HG03108 (cell line): ENCODE measurements at regions not wholly inside any gene's neighbourhood (a gene's known extent, or its start where the extent isn't known, plus 50 kb on each side); places are given as distances from the start of the nearest gene placed in this dataset.
"Not testable (repeated sequence)": the region's sequence is repeated elsewhere in the genome, so short reads cannot be mapped to it uniquely, and the experiment has no call there.

Experiments
- ATAC-seq: cut with Tn5 transposase; IDR thresholded peaks from one replicate; pipeline ENCODE4 v1.9.1; 2021; ENCODE audit warnings: moderate library complexity; ENCODE audit not compliant: unreplicated experiment

DNA sequence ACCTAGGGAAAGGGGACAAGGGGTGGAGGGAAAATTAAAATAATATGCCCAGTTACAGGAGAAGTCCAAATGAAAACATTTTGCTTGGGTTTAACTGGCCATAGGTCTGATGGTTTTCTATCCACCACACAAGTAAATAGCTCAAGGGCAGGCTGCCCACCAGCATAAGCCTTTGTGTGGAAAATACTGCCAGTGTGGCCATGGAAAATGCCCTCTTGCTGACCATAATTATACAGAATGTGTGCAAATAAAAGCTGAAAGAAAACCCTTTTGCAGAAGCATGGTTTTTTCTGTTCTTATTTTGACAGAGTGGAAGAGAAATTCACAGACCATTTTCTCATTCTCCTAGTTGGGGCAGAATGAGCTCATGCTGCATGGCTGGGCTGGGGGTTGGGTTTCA lies 111.3 kb upstream of the SIX2 start:
- no peak for ATAC-seq

DNA sequence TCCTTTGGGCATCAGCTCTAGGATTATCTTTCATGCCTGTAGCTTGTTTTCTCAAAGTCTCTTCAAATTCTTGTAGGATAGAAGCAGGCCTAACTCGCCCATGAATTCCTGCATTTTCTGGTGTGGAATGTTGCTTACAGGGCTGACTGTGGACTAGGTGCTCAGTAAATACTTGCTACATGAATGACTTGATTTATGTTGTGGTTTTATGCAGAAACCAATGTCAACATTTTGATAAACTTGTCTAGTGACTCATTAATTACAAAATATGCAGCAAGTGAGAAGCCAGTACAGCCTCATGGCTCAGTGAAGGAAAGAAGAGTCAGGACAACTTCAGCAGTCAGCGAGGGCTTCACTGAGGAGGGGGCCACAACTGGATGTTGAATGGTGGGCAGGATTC lies 110.6 kb upstream of the SIX2 start:
- ATAC-seq, result no peak

DNA sequence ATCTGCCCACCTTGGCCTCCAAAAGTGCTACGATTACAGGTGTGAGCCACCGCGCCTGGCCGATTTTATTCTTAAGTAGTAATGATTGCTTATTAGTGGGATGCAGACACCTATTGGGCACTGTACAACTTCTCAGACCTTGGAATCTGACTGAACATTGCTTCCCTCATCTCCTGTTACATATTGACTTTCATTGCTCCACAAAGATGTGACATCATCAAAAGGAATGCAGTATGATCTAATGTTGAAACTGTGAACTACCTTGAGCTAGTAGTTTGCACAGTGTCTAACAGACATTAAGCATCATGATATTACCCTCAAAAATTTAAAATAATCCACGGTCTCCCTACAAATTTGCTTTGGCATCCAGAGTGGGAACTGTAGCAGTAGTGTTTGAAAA lies 109.8 kb upstream of the SIX2 start:
- no peak for ATAC-seq

DNA sequence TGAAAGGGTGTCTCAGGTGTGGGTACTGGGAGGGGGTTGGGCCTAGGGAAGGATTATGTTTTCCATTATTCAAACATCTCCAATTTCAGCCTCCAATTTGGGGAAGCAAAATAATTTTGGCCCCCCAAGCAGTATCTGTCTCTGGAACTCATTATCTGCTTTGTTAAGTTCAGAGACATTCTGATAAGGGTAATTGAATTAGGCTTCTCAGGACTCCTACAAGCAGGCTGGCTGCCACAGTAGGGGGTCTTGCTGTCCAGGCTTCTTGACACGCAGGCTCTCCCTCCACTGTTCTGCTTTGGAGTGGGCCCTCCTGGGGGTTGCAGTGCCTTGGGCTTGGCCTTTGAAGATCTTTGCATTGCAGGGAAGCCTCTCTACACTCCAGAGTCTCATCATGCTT lies 108.1 kb upstream of the SIX2 start:
- ATAC-seq, result no peak

DNA sequence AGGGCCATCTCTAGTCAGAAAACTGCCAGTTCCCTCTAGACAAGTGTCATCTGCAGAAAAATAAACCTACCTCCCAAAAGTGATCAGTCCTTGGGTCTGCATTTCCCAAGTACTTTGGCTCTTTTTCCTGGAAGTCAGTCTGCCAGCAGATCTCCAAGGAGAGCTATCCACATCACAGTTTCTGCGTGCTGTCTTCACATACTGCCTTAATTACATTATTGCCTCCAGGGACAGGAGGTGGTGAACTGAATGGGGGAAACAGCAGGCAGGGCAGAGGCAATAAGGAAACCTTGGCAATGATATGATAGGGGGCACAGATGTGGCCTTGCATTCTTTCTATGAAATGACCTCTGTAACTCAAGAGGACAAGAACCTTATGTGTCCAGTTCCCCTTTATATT lies 105.9 kb upstream of the SIX2 start:
- ATAC-seq, result no peak

DNA sequence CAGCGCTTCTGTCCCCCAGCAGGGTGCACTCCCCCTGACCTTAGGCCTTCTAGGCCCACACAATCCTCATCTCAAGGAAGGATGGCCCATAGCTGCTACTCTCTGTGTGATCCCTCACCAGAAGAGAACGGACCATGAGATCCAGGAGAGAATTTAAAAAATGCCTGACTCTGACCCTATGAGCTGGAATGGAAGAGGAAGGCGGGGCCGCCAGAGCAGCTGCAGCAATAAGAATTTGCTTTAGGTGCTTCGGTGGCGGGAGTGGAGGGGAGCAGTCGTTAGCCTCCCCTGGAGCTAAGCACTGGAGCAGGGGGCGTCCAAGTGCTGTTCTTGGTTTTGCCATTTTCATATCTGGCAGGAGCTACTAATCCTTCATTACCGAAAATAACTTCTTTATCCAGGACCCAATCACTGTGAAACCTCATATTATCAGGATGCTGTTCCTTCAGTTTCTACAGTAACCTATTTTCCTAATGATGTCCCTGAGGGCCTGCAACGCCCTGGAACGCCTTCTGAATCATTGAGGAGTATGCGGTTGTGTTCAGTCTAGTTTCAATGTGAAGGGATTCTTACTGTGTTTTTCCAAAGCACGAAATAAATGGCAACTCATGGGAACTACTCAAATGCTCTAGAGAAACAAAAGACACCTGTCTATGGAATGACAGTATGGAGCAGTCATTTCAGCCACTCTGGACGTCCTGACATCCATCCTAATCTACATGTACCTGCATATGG lies 105.1 kb upstream of the SIX2 start:
- ATAC-seq, result no peak

DNA sequence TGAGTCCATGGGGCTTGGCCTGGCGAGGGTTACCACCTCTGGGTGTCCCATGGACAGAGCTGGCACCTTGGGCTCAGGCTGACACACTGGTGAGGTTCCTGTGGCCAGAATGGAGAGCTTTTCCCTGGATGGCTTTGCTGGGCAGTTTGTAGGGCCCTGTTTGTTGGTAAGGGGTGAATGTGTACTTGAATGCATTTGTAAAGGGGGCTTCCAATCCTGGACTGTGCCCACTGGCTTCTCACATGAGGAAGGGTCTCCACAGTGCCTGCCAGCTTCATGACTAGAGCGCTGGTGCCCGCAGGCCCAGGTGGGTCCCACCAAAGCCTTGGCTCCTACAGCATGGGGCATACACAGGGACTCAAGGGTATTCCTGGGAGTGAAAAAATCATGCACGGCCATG lies 103.5 kb upstream of the SIX2 start:
- no peak for ATAC-seq

DNA sequence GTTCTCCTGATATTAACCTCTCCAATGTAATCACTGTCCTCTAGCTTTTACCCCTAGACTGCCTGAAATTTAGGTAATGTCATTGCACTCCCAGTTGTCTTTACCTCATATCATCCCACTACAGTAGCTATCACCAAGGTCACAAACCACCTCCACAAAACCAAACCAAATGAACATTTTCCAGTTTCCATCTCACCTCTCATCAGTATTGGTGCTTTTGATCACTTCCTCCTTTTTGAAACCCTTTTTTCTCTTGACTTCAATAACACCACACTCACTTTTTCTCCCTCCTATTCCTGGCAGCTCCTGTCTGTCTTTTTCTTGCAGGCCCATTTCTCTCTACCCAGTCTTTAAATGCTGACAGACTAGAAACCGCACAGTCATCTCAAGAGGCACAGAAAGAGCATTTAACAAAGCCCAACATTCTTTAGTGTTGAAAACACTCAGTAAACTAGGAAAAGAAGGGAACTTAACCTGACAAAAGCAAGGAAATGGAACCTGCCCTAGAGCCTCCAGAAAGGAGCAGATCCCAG lies 95.9 kb upstream of the SIX2 start:
- ATAC-seq, result no peak

DNA sequence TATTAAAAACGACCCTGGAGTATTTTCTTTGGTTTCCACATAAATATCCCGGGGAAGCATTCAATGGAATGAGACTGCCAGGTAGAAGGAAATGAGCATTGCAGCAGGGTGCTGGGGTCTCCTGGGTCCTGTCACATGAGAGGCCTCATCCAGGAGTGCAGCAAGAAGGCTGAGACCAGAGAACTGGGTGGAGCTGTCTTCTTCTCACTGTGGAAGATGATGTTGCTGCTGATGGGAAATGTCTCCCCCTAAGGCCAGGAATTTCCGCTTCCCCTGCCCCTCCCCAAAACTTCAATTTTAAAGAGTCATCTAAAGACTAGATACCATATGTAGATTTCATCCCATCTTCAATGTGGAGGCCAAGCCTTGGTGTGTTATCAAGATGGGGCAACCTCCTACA lies 95.2 kb upstream of the SIX2 start:
- ATAC-seq, result no peak

DNA sequence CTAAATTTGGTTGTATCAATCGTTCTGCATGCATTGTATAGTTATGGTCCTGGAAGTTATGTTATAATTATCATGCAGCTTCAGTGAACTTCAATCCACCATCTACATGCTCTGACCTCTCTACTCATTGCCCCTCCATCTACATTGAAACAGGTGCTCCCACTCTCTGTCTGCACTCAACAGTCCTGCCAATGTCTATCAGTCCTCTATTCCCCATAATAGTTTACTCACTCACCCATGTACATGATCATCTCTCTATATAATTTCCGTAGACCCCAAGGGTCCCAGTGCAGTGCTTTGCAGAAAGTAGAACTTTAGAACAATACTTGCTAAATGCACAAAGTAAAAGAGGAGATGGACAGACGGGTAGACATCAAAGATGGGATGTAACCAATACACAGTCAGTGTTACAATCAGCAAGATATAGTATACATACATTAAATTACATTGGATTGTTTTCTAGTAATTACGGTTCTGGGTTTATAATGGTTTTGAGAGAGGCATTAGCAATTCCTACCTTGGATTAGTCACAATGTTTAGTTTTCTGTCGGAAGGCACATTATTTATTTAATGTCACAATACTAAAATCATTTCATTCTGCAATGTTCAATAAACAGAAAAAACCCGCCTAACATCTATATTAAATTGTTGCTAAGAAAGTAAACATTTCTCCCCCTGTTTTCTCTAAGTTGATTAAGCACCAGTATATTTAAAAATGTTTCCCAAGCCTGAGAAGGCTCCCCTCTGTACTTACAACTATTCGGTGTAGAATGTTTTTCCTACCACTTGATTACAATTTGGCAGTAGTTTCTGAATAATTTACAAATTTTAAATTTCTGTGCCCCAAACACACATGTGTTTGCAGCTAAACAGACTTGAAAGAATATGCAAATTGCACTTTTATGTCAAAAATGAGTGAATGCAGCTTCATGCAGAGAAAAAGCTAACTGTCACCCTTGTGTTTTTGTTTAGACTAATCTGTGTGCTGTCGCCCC lies 94.4 kb upstream of the SIX2 start:
- no peak for ATAC-seq

DNA sequence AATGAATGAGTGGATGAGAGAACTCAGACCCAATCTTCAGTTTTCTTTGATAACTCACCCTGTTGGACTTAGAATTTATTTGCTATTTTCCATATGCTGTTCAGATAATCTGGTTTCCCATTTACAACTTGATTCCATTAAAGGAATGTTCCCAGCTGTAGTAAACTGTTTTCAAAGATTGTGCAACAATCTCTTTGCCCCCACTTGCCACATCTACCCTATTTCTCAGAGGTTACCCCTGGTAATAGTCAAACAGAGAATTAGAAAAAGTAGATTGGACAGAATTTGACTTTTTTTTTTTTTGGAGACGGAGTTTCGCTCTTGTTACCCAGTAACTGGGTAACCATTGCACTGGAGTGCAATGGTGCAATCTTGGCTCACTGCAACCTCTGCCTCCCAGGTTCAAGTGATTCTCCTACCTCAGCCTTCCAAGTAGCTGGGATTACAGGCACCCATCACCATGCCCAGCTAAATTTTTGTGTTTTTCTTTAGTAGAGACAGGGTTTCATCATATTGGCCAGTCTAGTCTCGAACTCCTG lies 93.4 kb upstream of the SIX2 start:
- no peak for ATAC-seq

DNA sequence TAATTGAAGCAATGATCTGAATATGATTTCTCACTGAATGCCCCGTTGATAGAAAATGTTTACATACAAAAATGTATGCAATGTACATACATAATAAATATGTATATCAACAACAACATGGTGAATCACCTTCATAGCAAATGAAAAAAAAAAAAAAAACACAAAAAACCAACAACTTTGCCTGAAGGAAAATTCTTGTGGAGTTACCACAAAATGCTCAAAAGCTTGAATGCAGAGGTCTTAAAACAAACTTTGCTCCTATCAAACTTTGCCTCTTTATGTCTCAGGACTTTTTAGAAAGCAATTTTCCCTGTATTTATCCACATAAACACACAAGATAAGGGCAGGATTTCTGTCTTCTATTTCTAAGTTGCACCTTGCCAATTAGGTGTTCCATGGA lies 92.9 kb upstream of the SIX2 start:
- ATAC-seq, result no peak

DNA sequence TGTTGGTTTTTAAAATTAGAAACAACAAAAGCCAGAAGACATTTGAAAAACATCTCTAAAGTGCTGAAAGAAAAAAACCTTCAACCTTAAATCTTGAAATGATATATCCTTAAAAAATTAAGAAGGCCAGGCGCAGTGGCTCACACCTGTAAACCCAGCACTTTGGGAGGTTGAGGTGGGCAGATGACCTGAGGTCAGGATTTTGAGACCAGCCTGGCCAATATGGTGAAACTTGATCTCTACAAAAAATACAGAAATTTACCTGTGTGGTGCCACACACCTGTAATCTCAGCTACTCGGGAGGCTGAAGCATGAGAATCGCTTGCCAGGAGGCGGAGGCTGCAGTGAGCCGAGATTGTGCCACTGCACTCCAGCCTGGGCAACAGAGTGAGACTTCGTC lies 87.7 kb upstream of the SIX2 start:
- no peak for ATAC-seq

DNA sequence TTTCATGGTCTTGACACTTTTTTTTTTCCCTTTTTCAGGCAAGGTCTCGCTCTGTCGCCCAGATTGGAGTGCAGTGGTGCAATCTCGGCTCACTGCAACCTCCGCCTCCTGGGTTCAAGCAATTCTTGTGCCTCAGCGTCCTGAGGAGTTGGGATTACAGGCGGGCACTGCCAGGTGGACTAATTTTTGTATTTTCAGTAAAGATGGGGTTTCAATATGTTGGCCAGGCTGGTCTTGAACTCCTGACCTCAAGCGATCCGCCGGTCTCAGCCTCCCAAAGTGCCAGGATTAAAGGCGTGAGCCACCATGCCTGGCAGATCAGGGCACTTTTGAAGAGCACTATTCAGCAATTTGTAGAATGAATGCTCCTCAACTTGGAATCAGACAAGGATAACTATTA lies 86.8 kb upstream of the SIX2 start:
- ATAC-seq, result not testable (repeated sequence)

DNA sequence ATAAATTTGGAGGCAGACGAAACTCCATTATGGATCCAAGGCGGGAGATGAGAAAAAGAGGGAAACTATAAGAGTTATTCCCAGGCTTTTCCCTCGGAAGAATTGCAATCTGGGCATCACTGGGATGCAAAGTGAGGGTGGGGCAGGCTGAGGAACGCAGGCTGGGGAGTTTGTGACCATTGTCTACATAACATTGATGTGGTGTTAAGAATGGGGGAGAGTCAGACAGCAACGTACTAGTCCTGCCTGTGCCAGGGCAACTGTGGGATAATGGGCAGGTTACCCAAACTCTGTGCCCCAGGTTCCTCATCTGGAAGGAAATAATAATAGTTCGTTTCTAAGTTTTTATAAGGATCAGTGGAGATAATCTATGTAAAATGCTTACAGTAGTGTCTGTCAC lies 84.4 kb upstream of the SIX2 start:
- no peak for ATAC-seq

DNA sequence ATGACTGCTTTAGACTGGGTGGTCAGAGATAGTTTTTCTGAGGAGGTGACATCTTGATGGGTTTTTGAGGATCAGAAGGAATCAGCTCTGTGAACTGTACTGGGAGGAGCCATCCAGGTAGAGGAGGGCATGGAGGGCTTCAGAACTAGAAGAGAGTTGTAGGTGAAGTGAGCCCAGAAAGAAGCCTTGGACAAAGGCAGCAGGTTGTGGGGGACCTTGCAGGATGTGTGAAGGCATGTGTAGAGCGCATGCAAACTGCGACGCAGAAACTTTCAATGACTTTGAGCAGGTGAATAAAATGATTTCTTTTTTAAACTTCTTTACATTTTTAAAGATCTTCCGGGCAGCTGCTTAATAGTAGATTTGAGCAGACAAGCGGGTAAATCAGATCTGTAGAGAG lies 83.9 kb upstream of the SIX2 start:
- ATAC-seq, result no peak

DNA sequence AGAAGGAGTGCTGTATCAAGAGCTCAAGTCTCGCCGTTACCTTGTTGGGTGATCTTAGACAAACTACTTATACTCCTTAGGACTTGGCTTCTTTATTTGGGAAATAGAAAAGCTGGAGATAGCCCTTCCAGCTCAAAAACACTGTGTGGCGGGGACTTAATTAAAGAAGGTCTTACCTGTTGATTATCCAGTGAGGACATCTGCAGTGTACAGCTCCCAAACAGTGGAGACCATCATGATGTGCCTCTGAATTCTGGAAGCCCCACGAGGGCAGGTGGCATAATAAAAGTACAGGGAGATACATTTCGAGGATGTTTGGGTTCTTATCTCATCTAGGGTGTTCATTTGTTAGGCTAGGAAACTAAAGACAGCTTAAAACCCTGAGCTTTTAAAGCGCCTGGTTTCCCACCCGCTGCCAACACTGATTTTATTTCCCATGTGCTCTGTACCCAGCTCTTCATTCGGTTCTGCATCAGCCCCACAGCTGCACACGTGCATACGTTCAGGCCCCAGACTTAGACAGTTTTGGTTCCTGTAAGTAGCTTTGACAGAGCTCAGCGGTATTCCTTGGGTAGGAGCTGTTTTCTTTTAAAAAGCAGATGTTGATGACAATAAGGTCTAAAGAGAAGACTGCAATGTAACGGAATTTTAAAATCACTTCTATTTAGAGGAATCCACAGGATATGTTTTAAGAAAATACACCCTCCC lies 80.5 kb upstream of the SIX2 start:
- ATAC-seq, result no peak

DNA sequence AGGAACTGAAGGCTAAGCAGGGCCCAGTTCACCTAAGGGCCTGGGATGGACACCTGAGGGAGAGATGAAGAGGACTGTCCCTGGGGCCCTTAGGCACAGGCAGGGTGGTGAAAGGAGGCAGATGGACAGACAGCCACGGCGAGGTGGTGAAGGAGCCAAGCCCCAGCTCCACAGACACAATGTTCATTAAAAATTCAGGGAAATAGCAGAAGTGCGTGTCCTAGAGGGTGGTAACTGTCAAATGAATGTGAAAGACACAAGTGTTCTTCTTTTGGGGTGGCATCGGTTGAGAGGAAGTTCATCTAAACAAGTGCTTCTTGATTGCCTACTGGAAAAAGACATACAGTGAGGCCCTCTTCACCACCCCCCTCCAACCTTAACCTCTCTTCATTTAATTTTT lies 76.2 kb upstream of the SIX2 start:
- ATAC-seq, result no peak

DNA sequence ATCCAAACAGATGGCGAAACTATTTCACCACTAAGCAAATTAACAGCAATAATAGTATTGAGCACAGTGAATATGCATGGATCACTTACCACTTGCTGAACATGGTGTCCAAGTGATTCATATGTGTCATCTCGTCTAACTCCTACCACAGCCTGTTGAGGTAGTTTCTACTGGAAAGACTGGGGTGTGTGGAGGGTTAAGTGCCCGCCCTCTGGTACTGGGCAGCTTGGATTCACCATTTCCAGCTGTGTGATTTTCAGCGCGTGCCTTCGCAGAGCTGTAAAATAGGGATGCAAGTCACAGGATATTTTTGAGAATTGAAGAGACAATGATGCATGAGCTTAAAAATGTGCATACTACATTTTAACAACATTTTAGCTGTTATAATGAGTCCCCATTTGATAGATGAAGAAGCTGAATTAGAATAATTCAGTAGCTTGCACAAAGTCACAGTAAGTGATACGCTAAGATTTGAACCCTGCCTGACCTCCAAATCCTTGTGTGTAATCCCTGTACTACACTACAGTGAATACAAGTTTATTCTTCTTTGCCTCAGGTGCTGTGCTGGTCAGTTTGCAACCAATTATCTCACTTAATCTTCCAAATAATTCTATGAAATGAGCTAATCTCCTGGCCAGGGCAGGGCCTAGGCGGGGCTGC lies 75.2 kb upstream of the SIX2 start:
- ATAC-seq, result no peak

DNA sequence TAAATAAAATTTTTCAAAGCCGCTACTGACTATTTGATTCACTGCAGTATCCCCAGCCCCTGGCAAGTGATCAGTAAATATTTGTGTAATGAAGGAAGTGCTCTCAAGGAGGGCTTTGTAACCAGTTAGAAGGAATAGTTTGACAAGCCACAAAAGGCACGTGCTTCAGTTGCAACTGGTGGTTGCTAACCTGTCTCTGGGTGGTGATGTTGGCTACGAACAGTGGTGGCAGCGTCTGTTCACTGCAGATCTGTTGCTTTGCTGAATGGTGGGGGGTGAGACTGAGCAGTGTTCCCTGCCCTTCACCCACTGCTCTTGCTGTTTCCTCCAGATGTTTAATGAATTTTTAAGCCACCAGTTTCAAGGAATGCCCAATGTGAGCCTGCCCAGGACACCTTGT lies 73.9 kb upstream of the SIX2 start:
- ATAC-seq, result no peak

DNA sequence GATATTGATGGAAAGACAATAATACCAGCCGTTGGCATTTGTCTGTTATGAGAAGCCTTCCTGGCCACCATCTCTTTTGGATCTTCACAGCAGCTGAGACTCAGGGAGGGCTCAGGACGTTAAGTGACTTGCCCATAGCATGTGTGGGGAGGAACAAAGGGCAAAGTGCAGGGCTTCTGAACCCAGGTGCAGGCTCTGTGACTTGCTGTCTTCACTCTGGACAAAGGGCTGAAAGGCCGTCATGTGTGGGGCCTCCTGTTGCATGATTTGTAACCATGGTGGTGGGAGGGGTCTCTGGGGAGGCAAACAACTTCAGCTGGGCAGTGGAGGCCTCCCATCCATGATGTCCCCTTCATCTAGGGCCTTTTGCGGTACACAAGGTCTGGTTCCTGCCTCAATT lies 65.5 kb upstream of the SIX2 start:
- no peak for ATAC-seq
